ENCODE measurements at regions not wholly inside any gene's neighbourhood (a gene's known extent, or its start where the extent isn't known, plus 50 kb on each side); places are given as distances from the start of the nearest gene placed in this dataset.

DNA sequence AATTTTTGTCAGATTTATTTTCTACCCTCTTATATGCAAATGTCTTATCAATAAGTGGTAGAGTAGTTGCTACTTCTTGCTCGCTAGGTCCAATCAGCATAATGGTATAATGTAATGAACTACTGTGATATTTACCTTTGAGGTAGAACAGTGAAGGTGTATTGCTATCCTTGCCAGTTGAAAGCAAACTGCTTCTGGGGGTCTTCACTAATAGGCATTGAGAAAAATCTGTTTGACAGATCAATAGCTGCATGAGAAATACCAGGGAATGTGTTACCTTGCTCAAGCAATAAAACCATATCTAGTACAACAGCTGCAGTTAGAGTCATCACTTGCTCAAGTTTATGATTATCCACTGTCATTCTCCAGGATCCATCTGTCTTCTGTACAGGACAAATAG lies 50.1 kb upstream of the EFEMP1 start:
- CTCF ChIA-PET: no interaction called here
- no peaks in the 10 kb centered on the region for H3K4me1 Mint-ChIP-seq (ENCODE audit: low read depth)
- no peaks in the 10 kb centered on the region for H3K36me3 Mint-ChIP-seq (ENCODE audit: low read depth)
- H3K27ac Mint-ChIP-seq: no peak overlapping the region
- peaks cover 7% of the 10 kb centered on the region for H3K9me3 Mint-ChIP-seq
- no peak overlapping the region for H3K4me3 Mint-ChIP-seq
- intact Hi-C loops (cut with micrococcal nuclease): no loop called here
- H3K27me3 Mint-ChIP-seq (ENCODE audit: low read depth): no peaks in the 10 kb centered on the region
- DNase-seq: no peak

DNA sequence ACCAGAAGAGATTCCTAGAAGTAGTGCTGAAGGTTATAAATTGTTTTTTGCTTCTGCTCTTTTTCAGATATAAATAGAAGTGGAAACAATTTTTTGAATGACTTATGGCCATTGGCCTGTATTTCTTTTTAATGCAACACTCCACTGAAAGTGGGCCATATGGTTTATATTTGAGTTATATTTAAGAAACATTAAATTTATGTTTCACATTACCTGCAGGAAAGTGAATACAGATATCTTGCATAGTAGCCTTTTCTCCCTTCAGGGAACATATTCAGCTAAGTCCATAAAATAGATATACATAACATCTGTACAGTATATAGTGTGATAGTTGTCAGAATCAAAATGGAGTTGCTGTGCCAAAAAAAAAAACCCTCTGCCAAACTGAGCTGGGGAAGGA lies 53.1 kb upstream of the EFEMP1 start:
- CTCF ChIA-PET: no interaction called here
- Mint-ChIP-seq H3K9me3 (peaks cover 14% of the 10 kb centered on the region), H3K27me3 (ENCODE audit: low read depth) (no peaks in the 10 kb centered on the region), H3K27ac (no peak overlapping the region), H3K4me1 (ENCODE audit: low read depth) (no peaks in the 10 kb centered on the region), H3K36me3 (ENCODE audit: low read depth) (no peaks in the 10 kb centered on the region), H3K4me3 (no peak overlapping the region)
- no peak for DNase-seq
- intact Hi-C loops (cut with micrococcal nuclease): no loop called here

- no peaks in the 10 kb centered on the region for H3K36me3 Mint-ChIP-seq (ENCODE audit: low read depth)
- H3K4me3 Mint-ChIP-seq: no peak overlapping the region
- intact Hi-C loops (cut with micrococcal nuclease): no loop called here
- H3K27me3 Mint-ChIP-seq (ENCODE audit: low read depth): no peaks in the 10 kb centered on the region
- H3K27ac Mint-ChIP-seq: no peak overlapping the region
- no peaks in the 10 kb centered on the region for H3K4me1 Mint-ChIP-seq (ENCODE audit: low read depth)
- H3K9me3 Mint-ChIP-seq: peaks cover 6% of the 10 kb centered on the region
- CTCF ChIA-PET: no interaction called here
- no peak for DNase-seq
These were observed 61.8 kb upstream of the EFEMP1 start for GRCh38 chr2:55985406-55985805.

DNA sequence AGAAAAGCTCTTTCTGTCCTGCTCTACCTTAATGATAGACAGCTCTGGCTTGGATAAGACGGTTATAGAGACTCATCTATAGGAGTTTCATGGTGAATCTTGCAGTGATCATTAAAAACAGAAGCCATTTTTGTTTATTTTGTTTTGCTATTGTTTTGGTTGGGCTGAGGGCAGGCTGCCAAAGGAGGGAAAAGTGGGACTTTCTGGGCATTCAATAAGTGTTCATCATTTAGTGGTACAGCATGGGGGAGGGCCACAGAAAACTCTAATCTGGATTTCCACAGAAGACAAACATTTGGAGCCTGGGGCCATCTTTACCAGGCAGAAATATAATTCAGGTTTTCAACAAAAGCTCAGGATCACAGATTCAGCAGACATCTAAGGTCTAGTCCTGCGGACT lies 62.4 kb upstream of the EFEMP1 start:
- intact Hi-C loops (cut with micrococcal nuclease): no loop called here
- DNase-seq: no peak
- H3K4me1 Mint-ChIP-seq (ENCODE audit: low read depth): no peaks in the 10 kb centered on the region
- H3K27ac Mint-ChIP-seq: no peak overlapping the region
- H3K27me3 Mint-ChIP-seq (ENCODE audit: low read depth): no peaks in the 10 kb centered on the region
- H3K9me3 Mint-ChIP-seq: peaks cover 2% of the 10 kb centered on the region
- CTCF ChIA-PET: no interaction called here
- H3K4me3 Mint-ChIP-seq: no peak overlapping the region
- no peaks in the 10 kb centered on the region for H3K36me3 Mint-ChIP-seq (ENCODE audit: low read depth)

GRCh38 chr2:55986700-55987440 lies 63.3 kb upstream of the EFEMP1 start:
- Mint-ChIP-seq H3K27me3 (ENCODE audit: low read depth) (no peaks in the 10 kb centered on the region), H3K4me3 (no peak overlapping the region), H3K4me1 (ENCODE audit: low read depth) (no peaks in the 10 kb centered on the region), H3K27ac (no peak overlapping the region), H3K9me3 (peaks cover 2% of the 10 kb centered on the region), H3K36me3 (ENCODE audit: low read depth) (no peaks in the 10 kb centered on the region)
- intact Hi-C loops (cut with micrococcal nuclease): no loop called here
- DNase-seq: no peak
- CTCF ChIA-PET: no interaction called here

DNA sequence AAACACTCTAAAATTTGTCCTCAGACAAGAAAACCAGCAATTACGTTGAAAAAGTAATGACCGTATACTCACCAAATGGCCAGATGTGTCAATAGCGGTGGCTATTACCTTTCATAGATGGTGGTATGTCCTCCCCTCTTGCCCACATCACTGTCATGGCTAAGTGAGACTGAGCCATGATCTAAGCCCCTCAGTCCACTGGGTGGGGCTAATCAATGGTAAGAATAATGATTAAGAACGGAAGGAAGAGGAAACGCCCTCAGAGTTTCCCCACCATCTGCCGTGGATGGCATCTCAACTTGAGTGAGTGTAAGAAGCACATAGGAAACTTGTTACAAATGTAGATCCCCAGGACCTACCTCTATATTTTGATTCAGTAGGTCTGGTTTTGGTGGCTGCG lies 65.8 kb upstream of the EFEMP1 start:
- no peaks in the 10 kb centered on the region for H3K27me3 Mint-ChIP-seq (ENCODE audit: low read depth)
- H3K4me1 Mint-ChIP-seq (ENCODE audit: low read depth): no peaks in the 10 kb centered on the region
- no peaks in the 10 kb centered on the region for H3K36me3 Mint-ChIP-seq (ENCODE audit: low read depth)
- no peak for DNase-seq
- CTCF ChIA-PET: no interaction called here
- H3K9me3 Mint-ChIP-seq: no peaks in the 10 kb centered on the region
- intact Hi-C loops (cut with micrococcal nuclease): no loop called here
- H3K27ac Mint-ChIP-seq: no peak overlapping the region
- H3K4me3 Mint-ChIP-seq: no peak overlapping the region

DNA sequence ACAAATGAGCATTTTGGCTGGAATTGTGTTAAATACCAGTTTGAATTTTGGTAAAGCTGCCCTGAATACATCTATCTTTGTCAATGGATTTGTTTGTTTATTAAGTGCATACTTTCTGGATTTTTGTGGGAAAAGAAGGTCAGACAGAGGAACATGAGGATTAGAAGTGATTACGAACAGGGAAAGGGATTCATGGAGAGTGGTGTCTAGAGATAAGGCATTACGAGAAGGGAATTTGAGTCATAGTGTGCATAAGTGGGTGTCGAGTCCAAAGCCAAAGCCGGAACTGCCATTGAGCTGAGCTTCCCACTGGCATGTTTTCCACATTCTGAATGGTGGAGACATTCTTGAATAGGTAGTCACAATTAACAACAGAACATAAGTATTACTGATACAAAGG lies 68.9 kb upstream of the EFEMP1 start:
- H3K36me3 Mint-ChIP-seq (ENCODE audit: low read depth): no peaks in the 10 kb centered on the region
- CTCF ChIA-PET: no interaction called here
- H3K4me3 Mint-ChIP-seq: no peak overlapping the region
- DNase-seq: no peak
- H3K27ac Mint-ChIP-seq: no peak overlapping the region
- H3K9me3 Mint-ChIP-seq: no peaks in the 10 kb centered on the region
- H3K27me3 Mint-ChIP-seq (ENCODE audit: low read depth): no peaks in the 10 kb centered on the region
- H3K4me1 Mint-ChIP-seq (ENCODE audit: low read depth): no peaks in the 10 kb centered on the region
- intact Hi-C loops (cut with micrococcal nuclease): no loop called here

DNA sequence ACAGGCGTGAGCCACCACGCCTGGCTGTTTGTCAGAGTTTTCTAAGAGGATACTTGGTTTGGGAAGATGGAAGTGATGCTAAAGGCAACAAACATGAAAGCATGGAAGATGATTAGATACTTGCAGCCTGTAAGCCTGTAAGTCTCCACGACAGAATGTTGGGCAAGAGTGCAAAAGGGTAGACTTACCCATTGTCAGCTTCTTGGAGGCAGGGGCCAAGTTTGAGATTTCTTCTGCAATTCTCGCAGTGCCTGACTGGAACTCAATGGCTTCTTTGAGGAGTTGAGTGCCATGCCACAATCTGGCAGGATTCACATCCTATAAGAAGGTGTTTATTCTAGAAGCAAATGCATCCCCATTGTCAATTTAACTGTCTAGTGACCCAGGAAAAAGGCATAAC lies 70.1 kb upstream of the EFEMP1 start:
- intact Hi-C loops (cut with micrococcal nuclease): no loop called here
- Mint-ChIP-seq H3K36me3 (ENCODE audit: low read depth) (no peaks in the 10 kb centered on the region), H3K9me3 (no peaks in the 10 kb centered on the region), H3K27me3 (ENCODE audit: low read depth) (no peaks in the 10 kb centered on the region), H3K4me1 (ENCODE audit: low read depth) (no peaks in the 10 kb centered on the region), H3K4me3 (no peak overlapping the region), H3K27ac (no peak overlapping the region)
- CTCF ChIA-PET: no interaction called here
- no peak for DNase-seq

DNA sequence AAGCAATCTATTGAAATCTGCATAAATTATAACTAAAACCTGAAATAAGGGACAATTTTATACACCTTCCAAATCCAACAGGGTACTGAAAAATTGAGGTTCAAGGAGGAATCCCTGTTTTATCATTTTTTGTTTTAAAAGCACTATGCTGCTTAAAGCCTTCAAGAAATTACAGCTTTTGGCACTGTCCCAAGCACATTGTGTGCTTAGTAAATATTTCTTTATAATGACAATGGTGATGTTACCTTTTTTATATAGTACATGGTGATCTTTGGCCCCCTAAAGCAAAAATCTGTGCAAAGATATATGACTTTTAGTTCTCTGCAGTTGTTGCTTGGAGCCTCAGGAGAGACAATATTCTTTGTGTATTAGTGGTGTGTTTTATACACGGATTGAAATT lies 71.6 kb upstream of the EFEMP1 start:
- H3K36me3 Mint-ChIP-seq (ENCODE audit: low read depth): no peaks in the 10 kb centered on the region
- CTCF ChIA-PET: no interaction called here
- H3K27ac Mint-ChIP-seq: no peak overlapping the region
- DNase-seq: no peak
- intact Hi-C loops (cut with micrococcal nuclease): no loop called here
- H3K4me3 Mint-ChIP-seq: no peak overlapping the region
- H3K27me3 Mint-ChIP-seq (ENCODE audit: low read depth): no peaks in the 10 kb centered on the region
- H3K9me3 Mint-ChIP-seq: no peaks in the 10 kb centered on the region
- no peaks in the 10 kb centered on the region for H3K4me1 Mint-ChIP-seq (ENCODE audit: low read depth)

- H3K27me3 Mint-ChIP-seq (ENCODE audit: low read depth): no peaks in the 10 kb centered on the region
- H3K9me3 Mint-ChIP-seq: no peaks in the 10 kb centered on the region
- H3K27ac Mint-ChIP-seq: no peak overlapping the region
- no peaks in the 10 kb centered on the region for H3K36me3 Mint-ChIP-seq (ENCODE audit: low read depth)
- CTCF ChIA-PET: no interaction called here
- H3K4me1 Mint-ChIP-seq (ENCODE audit: low read depth): no peaks in the 10 kb centered on the region
- intact Hi-C loops (cut with micrococcal nuclease): no loop called here
- H3K4me3 Mint-ChIP-seq: no peak overlapping the region
- no peak for DNase-seq
These were observed 72.3 kb upstream of the EFEMP1 start for GRCh38 chr2:55995902-55996301.

- H3K36me3 Mint-ChIP-seq (ENCODE audit: low read depth): no peaks in the 10 kb centered on the region
- H3K27me3 Mint-ChIP-seq (ENCODE audit: low read depth): no peaks in the 10 kb centered on the region
- DNase-seq: no peak
- H3K4me1 Mint-ChIP-seq (ENCODE audit: low read depth): no peaks in the 10 kb centered on the region
- intact Hi-C loops (cut with micrococcal nuclease): no loop called here
- CTCF ChIA-PET: no interaction called here
- no peak overlapping the region for H3K4me3 Mint-ChIP-seq
- no peak overlapping the region for H3K27ac Mint-ChIP-seq
- no peaks in the 10 kb centered on the region for H3K9me3 Mint-ChIP-seq
These were observed 75.6 kb upstream of the EFEMP1 start for GRCh38 chr2:55999231-55999630.

DNA sequence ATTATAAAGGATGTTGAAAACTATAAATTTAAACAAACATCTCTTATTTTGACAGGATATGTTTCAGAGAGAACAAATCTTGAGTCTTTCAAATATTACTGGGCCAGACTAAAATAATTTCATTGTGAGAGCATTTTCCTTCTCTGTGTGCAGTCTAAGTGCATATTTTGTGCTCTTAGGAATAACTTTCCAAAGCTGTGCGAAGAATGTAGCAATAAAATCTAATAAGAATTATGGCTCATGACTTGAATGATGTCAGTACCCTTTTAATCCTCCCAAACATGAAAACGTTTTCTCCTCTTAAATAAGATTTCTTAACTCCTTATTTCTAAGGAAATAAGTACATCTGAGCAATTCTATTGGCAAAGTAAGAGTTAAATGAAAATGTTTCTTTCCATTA lies 76.2 kb upstream of the EFEMP1 start:
- Mint-ChIP-seq H3K4me1 (ENCODE audit: low read depth) (no peaks in the 10 kb centered on the region), H3K36me3 (ENCODE audit: low read depth) (no peaks in the 10 kb centered on the region), H3K27me3 (ENCODE audit: low read depth) (no peaks in the 10 kb centered on the region), H3K4me3 (no peak overlapping the region), H3K9me3 (no peaks in the 10 kb centered on the region), H3K27ac (no peak overlapping the region)
- CTCF ChIA-PET: no interaction called here
- intact Hi-C loops (cut with micrococcal nuclease): no loop called here
- no peak for DNase-seq

DNA sequence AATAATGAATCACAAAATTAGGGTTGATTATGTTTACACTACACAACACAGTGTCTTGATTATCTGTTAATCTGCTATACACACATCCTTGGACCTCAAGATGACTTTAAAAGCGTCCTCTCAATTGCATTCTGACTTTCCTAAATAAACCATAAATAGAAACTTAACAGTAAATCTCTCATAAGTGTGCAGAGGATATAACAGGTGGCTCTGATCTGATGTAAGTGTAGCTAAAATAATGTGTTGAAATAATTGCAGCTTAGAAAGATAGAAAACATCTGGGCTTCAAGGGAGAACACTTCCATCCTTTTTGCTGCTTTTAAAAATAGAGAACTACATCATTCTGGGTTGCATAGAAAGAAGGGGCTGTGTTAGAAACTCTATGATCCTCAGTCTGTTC lies 78.4 kb upstream of the EFEMP1 start:
- Mint-ChIP-seq H3K27me3 (ENCODE audit: low read depth) (no peaks in the 10 kb centered on the region), H3K4me3 (no peak overlapping the region), H3K27ac (no peak overlapping the region), H3K4me1 (ENCODE audit: low read depth) (no peaks in the 10 kb centered on the region), H3K36me3 (ENCODE audit: low read depth) (no peaks in the 10 kb centered on the region), H3K9me3 (no peaks in the 10 kb centered on the region)
- CTCF ChIA-PET: no interaction called here
- intact Hi-C loops (cut with micrococcal nuclease): no loop called here
- DNase-seq: no peak
